SJCRH30 (cell line): ENCODE measurements at regions not wholly inside any gene's neighbourhood (a gene's known extent, or its start where the extent isn't known, plus 50 kb on each side); places are given as distances from the start of the nearest gene placed in this dataset.

Experiments
- DNase-seq, 2 experiments: peaks; one replicate each; pipeline ENCODE4 v3.0.0-alpha.2; 2015 to 2020
- H3K27ac ChIP-seq: fragments of 250-450 bp; sonication (Bioruptor Pico); 2 replicates; pipeline ENCODE4 v1.5.1; 2020; ENCODE audit warnings: mild to moderate bottlenecking, moderate library complexity
- H3K27me3 ChIP-seq: fragments of 250-450 bp; sonication (Bioruptor Pico); 2 replicates; pipeline ENCODE4 v1.5.1; 2020; ENCODE audit warnings: mild to moderate bottlenecking, moderate library complexity
- H3K36me3 ChIP-seq: fragments of 250-450 bp; sonication (Bioruptor Pico); 2 replicates; pipeline ENCODE4 v1.5.1; 2020; ENCODE audit warnings: mild to moderate bottlenecking, moderate library complexity
- H3K4me1 ChIP-seq: fragments of 250-450 bp; sonication (Bioruptor Pico); 2 replicates; pipeline ENCODE4 v1.5.1; 2020; ENCODE audit warnings: mild to moderate bottlenecking, moderate library complexity
- H3K4me3 ChIP-seq: fragments of 250-450 bp; sonication (Bioruptor Pico); 2 replicates; pipeline ENCODE4 v1.5.1; 2020; ENCODE audit warnings: mild to moderate bottlenecking, moderate library complexity
- H3K9me3 ChIP-seq: fragments of 250-450 bp; sonication (Bioruptor Pico); replicated peaks from 2 replicates; pipeline ENCODE4 v1.5.1; 2020; ENCODE audit warnings: mild to moderate bottlenecking, moderate library complexity

- Histone ChIP-seq H3K9me3 (no peaks in the 10 kb centered on the region), H3K27ac (no peak overlapping the region), H3K4me3 (no peak overlapping the region), H3K27me3 (no peaks in the 10 kb centered on the region), H3K4me1 (no peaks in the 10 kb centered on the region), H3K36me3 (no peaks in the 10 kb centered on the region)
- DNase-seq, result no peak
Measured at GRCh38 chr3:35336601-35337000, 302.7 kb upstream of the ARPP21 start.

GRCh38 chr3:35338186-35338585 lies 301.1 kb upstream of the ARPP21 start:
- Histone ChIP-seq H3K27me3 (no peaks in the 10 kb centered on the region), H3K9me3 (no peaks in the 10 kb centered on the region), H3K36me3 (no peaks in the 10 kb centered on the region), H3K4me3 (no peak overlapping the region), H3K27ac (no peak overlapping the region), H3K4me1 (no peaks in the 10 kb centered on the region)
- DNase-seq, result no peak

- no peak overlapping the region for H3K27ac ChIP-seq
- peaks cover 16% of the 10 kb centered on the region for H3K4me1 ChIP-seq
- H3K9me3 ChIP-seq, result no peaks in the 10 kb centered on the region
- no peak overlapping the region for H3K4me3 ChIP-seq
- H3K36me3 ChIP-seq, result no peaks in the 10 kb centered on the region
- no peak for DNase-seq
- no peaks in the 10 kb centered on the region for H3K27me3 ChIP-seq
Measured at GRCh38 chr3:35380196-35380595, 259.1 kb upstream of the ARPP21 start.

GRCh38 chr3:35383216-35383615 lies 256.1 kb upstream of the ARPP21 start:
- Histone ChIP-seq H3K27me3 (no peaks in the 10 kb centered on the region), H3K9me3 (no peaks in the 10 kb centered on the region), H3K36me3 (no peaks in the 10 kb centered on the region), H3K4me3 (no peak overlapping the region), H3K4me1 (peaks cover 20% of the 10 kb centered on the region), H3K27ac (no peak overlapping the region)
- no peak for DNase-seq

GRCh38 chr3:35383719-35384555 lies 255.4 kb upstream of the ARPP21 start:
- DNase-seq, result peak in 1 of 2 experiments; percentile 48
- Histone ChIP-seq H3K4me3 (no peak overlapping the region), H3K27me3 (no peaks in the 10 kb centered on the region), H3K36me3 (no peaks in the 10 kb centered on the region), H3K4me1 (peaks cover 20% of the 10 kb centered on the region), H3K9me3 (no peaks in the 10 kb centered on the region), H3K27ac (0 out of 2 replicates have a peak overlapping the region, but pooled peaks have one; percentile 14)

- DNase-seq, result peak; percentile 30 to 61
- H3K4me3 ChIP-seq, result no peak overlapping the region
- peaks cover 20% of the 10 kb centered on the region for H3K4me1 ChIP-seq
- H3K9me3 ChIP-seq, result no peaks in the 10 kb centered on the region
- no peaks in the 10 kb centered on the region for H3K27me3 ChIP-seq
- H3K27ac ChIP-seq, result peak overlapping the region; percentile 9; the same call in 1 of the 2 replicates
- no peaks in the 10 kb centered on the region for H3K36me3 ChIP-seq
Measured at GRCh38 chr3:35385271-35385670, 254.1 kb upstream of the ARPP21 start.

- Histone ChIP-seq H3K9me3 (peaks cover 4% of the 10 kb centered on the region), H3K27me3 (no peaks in the 10 kb centered on the region), H3K4me3 (no peak overlapping the region), H3K36me3 (no peaks in the 10 kb centered on the region), H3K4me1 (peaks cover 18% of the 10 kb centered on the region), H3K27ac (no peak overlapping the region)
- DNase-seq, result no peak
Measured at GRCh38 chr3:35389907-35390306, 249.4 kb upstream of the ARPP21 start.

GRCh38 chr3:35392187-35392586 lies 247.1 kb upstream of the ARPP21 start:
- DNase-seq, result no peak
- Histone ChIP-seq H3K9me3 (peaks cover 4% of the 10 kb centered on the region), H3K4me3 (no peak overlapping the region), H3K27me3 (no peaks in the 10 kb centered on the region), H3K36me3 (no peaks in the 10 kb centered on the region), H3K4me1 (peaks cover 17% of the 10 kb centered on the region), H3K27ac (no peak overlapping the region)

- Histone ChIP-seq H3K36me3 (no peaks in the 10 kb centered on the region), H3K4me3 (no peak overlapping the region), H3K4me1 (peaks cover 17% of the 10 kb centered on the region), H3K9me3 (peaks cover 5% of the 10 kb centered on the region), H3K27ac (peak overlapping the region; percentile 51), H3K27me3 (no peaks in the 10 kb centered on the region)
- peak; percentile 87 to 90 for DNase-seq
Measured at GRCh38 chr3:35393901-35394799, 245.2 kb upstream of the ARPP21 start.

- Histone ChIP-seq H3K9me3 (peaks cover 6% of the 10 kb centered on the region), H3K4me1 (peaks cover 17% of the 10 kb centered on the region), H3K36me3 (no peaks in the 10 kb centered on the region), H3K27ac (peak overlapping the region; percentile 51), H3K27me3 (no peaks in the 10 kb centered on the region), H3K4me3 (no peak overlapping the region)
- no peak for DNase-seq
Measured at GRCh38 chr3:35394905-35395304, 244.4 kb upstream of the ARPP21 start.

- 0 out of 2 replicates have a peak, but pooled peaks cover 2% of the 10 kb centered on the region for H3K9me3 ChIP-seq
- H3K27ac ChIP-seq, result no peak overlapping the region
- no peaks in the 10 kb centered on the region for H3K27me3 ChIP-seq
- DNase-seq, result no peak
- no peak overlapping the region for H3K4me3 ChIP-seq
- peaks cover 10% of the 10 kb centered on the region for H3K4me1 ChIP-seq
- no peaks in the 10 kb centered on the region for H3K36me3 ChIP-seq
Measured at GRCh38 chr3:35401671-35402070, 237.7 kb upstream of the ARPP21 start.

GRCh38 chr3:35404571-35404970 lies 234.8 kb upstream of the ARPP21 start:
- peak overlapping the region; percentile 76 for H3K27ac ChIP-seq
- DNase-seq, result peak; percentile 40 to 80

GRCh38 chr3:35408882-35409281 lies 230.4 kb upstream of the ARPP21 start:
- Histone ChIP-seq H3K27me3 (no peaks in the 10 kb centered on the region), H3K9me3 (no peaks in the 10 kb centered on the region), H3K27ac (no peak overlapping the region), H3K36me3 (no peaks in the 10 kb centered on the region), H3K4me3 (no peak overlapping the region), H3K4me1 (peaks cover 10% of the 10 kb centered on the region)
- no peak for DNase-seq

More at GRCh38 chr3:35404571-35404970, 234.8 kb upstream of the ARPP21 start:
- H3K27me3 ChIP-seq, result no peaks in the 10 kb centered on the region
- no peaks in the 10 kb centered on the region for H3K36me3 ChIP-seq
- H3K9me3 ChIP-seq, result no peaks in the 10 kb centered on the region
- no peak overlapping the region for H3K4me3 ChIP-seq
- H3K4me1 ChIP-seq, result peaks cover 10% of the 10 kb centered on the region

- no peak overlapping the region for H3K27ac ChIP-seq
- DNase-seq, result no peak
- H3K27me3 ChIP-seq, result no peaks in the 10 kb centered on the region
- H3K4me3 ChIP-seq, result no peak overlapping the region
- H3K9me3 ChIP-seq, result no peaks in the 10 kb centered on the region
- peaks cover 2% of the 10 kb centered on the region; the same call in 1 of the 2 replicates for H3K4me1 ChIP-seq
- H3K36me3 ChIP-seq, result no peaks in the 10 kb centered on the region
Measured at GRCh38 chr3:35409991-35410390, 229.3 kb upstream of the ARPP21 start.

GRCh38 chr3:35413483-35413882 lies 225.8 kb upstream of the ARPP21 start:
- Histone ChIP-seq H3K4me3 (no peak overlapping the region), H3K4me1 (0 out of 2 replicates have a peak, but pooled peaks cover 5% of the 10 kb centered on the region), H3K27me3 (no peaks in the 10 kb centered on the region), H3K36me3 (no peaks in the 10 kb centered on the region), H3K27ac (no peak overlapping the region), H3K9me3 (no peaks in the 10 kb centered on the region)
- no peak for DNase-seq
